ENCODE measurements at regions not wholly inside any gene's neighbourhood (a gene's known extent, or its start where the extent isn't known, plus 50 kb on each side); places are given as distances from the start of the nearest gene placed in this dataset.

GRCh38 chr2:47257946-47258348 is 81.6 kb upstream of the CALM2 start:
- WGBS (ENCODE audit: extremely low coverage, insufficient read length, low lambda C conversion rate): no CpG with 5 or more reads among the region's 2 CpGs
- Histone ChIP-seq H3K4ac (ENCODE audit: low read depth, low read length) (no peak overlapping the region), H2BK12ac (ENCODE audit: insufficient read length, low read depth, low read length) (no peak overlapping the region), H3K27me3 (ENCODE audit: insufficient read depth, low read length) (no peaks in the 10 kb centered on the region), H3K4me1 (ENCODE audit: insufficient read depth, low read length) (no peaks in the 10 kb centered on the region), H4K91ac (ENCODE audit: insufficient read length, low read depth, low read length) (no peak overlapping the region), H3K14ac (ENCODE audit: insufficient read depth, low read length) (no peak overlapping the region), H3K4me2 (ENCODE audit: insufficient read depth, insufficient read length, low read length) (no peak overlapping the region), H2BK15ac (ENCODE audit: low read depth, low read length) (no peak overlapping the region), H3K79me2 (ENCODE audit: insufficient read depth, low read length) (no peaks in the 10 kb centered on the region), H4K20me1 (ENCODE audit: control insufficient read depth, insufficient read depth, insufficient read length) (no peaks in the 10 kb centered on the region), H3K9me3 (ENCODE audit: control insufficient read depth, low read depth, low read length) (no peaks in the 10 kb centered on the region), H2BK5ac (ENCODE audit: insufficient read length, low read length) (no peak overlapping the region), H3K79me1 (ENCODE audit: insufficient read depth, low read depth, low read length, poor library complexity, severe bottlenecking) (no peaks in the 10 kb centered on the region), H3K23ac (ENCODE audit: insufficient read length, low read depth, low read length) (no peak overlapping the region), H3K27ac (ENCODE audit: insufficient read length, low read depth, low read length) (no peak overlapping the region), H4K8ac (replicated peaks; ENCODE audit: insufficient read length, low read depth, low read length) (no peak overlapping the region), H2BK20ac (ENCODE audit: low read depth, low read length, poor library complexity, severe bottlenecking) (no peak overlapping the region), H3K9ac (ENCODE audit: extremely low read depth, insufficient read length, low read length) (no peak overlapping the region), H3K18ac (ENCODE audit: insufficient read length, low read depth, low read length) (no peak overlapping the region), H3T11ph (ENCODE audit: low read length) (no peak overlapping the region), H2BK120ac (ENCODE audit: low read depth, low read length, poor library complexity, severe bottlenecking) (peak overlapping the region; percentile 12), H3K56ac (ENCODE audit: insufficient read length, low read depth, low read length) (no peak overlapping the region), H2AK5ac (ENCODE audit: insufficient read length, low read length) (no peak overlapping the region), H2AFZ (ENCODE audit: low read length) (no peak overlapping the region), H3K23me2 (ENCODE audit: insufficient read length, low read depth, low read length, poor library complexity, severe bottlenecking) (no peaks in the 10 kb centered on the region), H4K5ac (ENCODE audit: insufficient read length, low read depth, low read length) (no peak overlapping the region)
- H3K9me3 Mint-ChIP-seq: no peaks in the 10 kb centered on the region
- no peaks in the 10 kb centered on the region for H3K36me3 Mint-ChIP-seq (ENCODE audit: insufficient read depth in 1 of 3, low read depth in 3 of 3)
- H3K4me1 Mint-ChIP-seq: peaks cover 9 to 24% of the 10 kb centered on the region in 2 experiments
- no peak for TF ChIP-seq CTCF (conservative IDR thresholded peaks at IDR 0.05)
- H3K27me3 Mint-ChIP-seq (ENCODE audit: low read depth): peaks cover 2% of the 10 kb centered on the region
- no peak overlapping the region for H3K27ac Mint-ChIP-seq
- H3K4me3 Mint-ChIP-seq: no peak overlapping the region
- DNase-seq: no peak
